SU-DHL-6 (cell line): ENCODE measurements at regions not wholly inside any gene's neighbourhood (a gene's known extent, or its start where the extent isn't known, plus 50 kb on each side); places are given as distances from the start of the nearest gene placed in this dataset.

Experiments
- CTCF ChIP-seq: fragments of 200-600 bp; sonication (generic); IDR thresholded peaks from one replicate; pipeline ENCODE4 v1.5.1; 2017; ENCODE audit warnings: antibody characterized with exemption, mild to moderate bottlenecking, low read length, moderate library complexity; ENCODE audit not compliant: insufficient read depth, poor library complexity, severe bottlenecking
- EZH2phosphoT487 ChIP-seq: fragments of 200-600 bp; sonication (generic), shearing (Covaris generic); conservative IDR thresholded peaks from 2 replicates; pipeline ENCODE4 v1.6.1; 2018; ENCODE audit warnings: mild to moderate bottlenecking, antibody characterized with exemption, low read length, moderate library complexity, mixed read lengths

- TF ChIP-seq CTCF (no peak), EZH2phosphoT487 (no peak)
These were observed 130.3 kb upstream of the FAM20A start for GRCh38 chr17:68731465-68731864.
